Smooth muscle cell (in vitro differentiated cells): ENCODE measurements at regions not wholly inside any gene's neighbourhood (a gene's known extent, or its start where the extent isn't known, plus 50 kb on each side); places are given as distances from the start of the nearest gene placed in this dataset.

Source experiments
- DNase-seq: peaks from one replicate; lab custom pipeline; 2025; ENCODE audit not compliant: unreplicated experiment; lab: John Stamatoyannopoulos, UW
- H2AFZ ChIP-seq: fragments of 200-600 bp; sonication (generic); 2 replicates; pipeline ENCODE4 v1.6.0; 2016; ENCODE audit warnings: antibody characterized with exemption, low read depth, mild to moderate bottlenecking
- H3F3A ChIP-seq: fragments of 200-600 bp; sonication (generic); 2 replicates; pipeline ENCODE4 v1.6.0; 2017; ENCODE audit warnings: antibody characterized with exemption, low read depth
- H3K27ac ChIP-seq: fragments of 200-600 bp; sonication (generic); 2 replicates; pipeline ENCODE4 v1.5.1; 2016; ENCODE audit warnings: low read depth, mild to moderate bottlenecking
- H3K27me3 ChIP-seq: fragments of 200-600 bp; sonication (generic); 2 replicates; pipeline ENCODE4 v1.6.1; 2016; ENCODE audit warnings: low read depth, mild to moderate bottlenecking
- H3K36me3 ChIP-seq: fragments of 200-600 bp; sonication (generic); 2 replicates; pipeline ENCODE4 v1.5.1; 2016; ENCODE audit warnings: low read depth
- H3K4me1 ChIP-seq: fragments of 200-600 bp; sonication (generic); 2 replicates; pipeline ENCODE4 v1.5.1; 2016; ENCODE audit warnings: low read depth
- H3K4me2 ChIP-seq: fragments of 200-600 bp; sonication (generic); 2 replicates; pipeline ENCODE4 v1.6.0; 2016; ENCODE audit warnings: mild to moderate bottlenecking
- H3K4me3 ChIP-seq: fragments of 200-600 bp; sonication (generic); 2 replicates; pipeline ENCODE4 v1.5.1; 2016; ENCODE audit warnings: mild to moderate bottlenecking
- H3K79me2 ChIP-seq: fragments of 200-600 bp; sonication (generic); 2 replicates; pipeline ENCODE4 v1.6.0; 2016; ENCODE audit warnings: low read depth, mild to moderate bottlenecking
- H3K9ac ChIP-seq: fragments of 200-600 bp; sonication (generic); 2 replicates; pipeline ENCODE4 v1.6.0; 2016; ENCODE audit warnings: low read depth
- H3K9me3 ChIP-seq: fragments of 200-600 bp; sonication (generic); replicated peaks from 2 replicates; pipeline ENCODE4 v1.5.1; 2016; ENCODE audit warnings: low read depth
- H4K20me1 ChIP-seq: fragments of 200-600 bp; sonication (generic); 2 replicates; pipeline ENCODE4 v1.6.0; 2016; ENCODE audit warnings: low read depth
- WGBS: methylation state at CpG from one replicate; pipeline ENCODE4 v1.1.7; 2016; ENCODE audit warnings: low lambda C conversion rate; 5-methylcytosine and 5-hydroxymethylcytosine counted together
- TF ChIP-seq, protein P1 (sequence below): fragments of 200-600 bp; sonication (generic); IDR thresholded peaks from 2 replicates; pipeline ENCODE4 v1.5.1; 2017; ENCODE audit warnings: borderline replicate concordance, mild to moderate bottlenecking, antibody characterized with exemption; ENCODE audit not compliant: insufficient read depth, poor library complexity, severe bottlenecking

DNA sequence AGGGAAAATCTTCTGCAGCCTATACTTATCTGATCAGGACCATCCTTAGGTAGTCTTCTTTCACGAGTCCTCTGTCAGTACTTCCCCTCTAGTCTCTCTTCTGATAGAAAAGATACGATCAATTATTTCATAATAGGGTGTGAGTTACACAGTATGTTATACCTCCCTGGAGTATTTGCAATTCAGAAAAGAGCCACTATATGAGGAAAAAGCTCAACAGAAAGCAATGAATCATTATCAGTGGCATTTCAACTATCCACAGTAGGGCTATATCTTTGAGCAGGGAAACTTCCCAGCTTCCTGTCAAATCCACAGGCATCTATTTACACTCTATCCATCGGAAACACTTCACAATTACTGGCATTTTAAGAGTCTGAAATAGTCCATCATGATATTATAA lies 105.3 kb upstream of the ACVR2A start:
- H3K79me2 ChIP-seq = no peaks in the 10 kb centered on the region
- H3K36me3 ChIP-seq = no peaks in the 10 kb centered on the region
- 17% methylated on average over 3 of the region's 3 CpGs for WGBS
- peak overlapping the region; percentile 16 for H2AFZ ChIP-seq
- TF ChIP-seq, protein P1, sequence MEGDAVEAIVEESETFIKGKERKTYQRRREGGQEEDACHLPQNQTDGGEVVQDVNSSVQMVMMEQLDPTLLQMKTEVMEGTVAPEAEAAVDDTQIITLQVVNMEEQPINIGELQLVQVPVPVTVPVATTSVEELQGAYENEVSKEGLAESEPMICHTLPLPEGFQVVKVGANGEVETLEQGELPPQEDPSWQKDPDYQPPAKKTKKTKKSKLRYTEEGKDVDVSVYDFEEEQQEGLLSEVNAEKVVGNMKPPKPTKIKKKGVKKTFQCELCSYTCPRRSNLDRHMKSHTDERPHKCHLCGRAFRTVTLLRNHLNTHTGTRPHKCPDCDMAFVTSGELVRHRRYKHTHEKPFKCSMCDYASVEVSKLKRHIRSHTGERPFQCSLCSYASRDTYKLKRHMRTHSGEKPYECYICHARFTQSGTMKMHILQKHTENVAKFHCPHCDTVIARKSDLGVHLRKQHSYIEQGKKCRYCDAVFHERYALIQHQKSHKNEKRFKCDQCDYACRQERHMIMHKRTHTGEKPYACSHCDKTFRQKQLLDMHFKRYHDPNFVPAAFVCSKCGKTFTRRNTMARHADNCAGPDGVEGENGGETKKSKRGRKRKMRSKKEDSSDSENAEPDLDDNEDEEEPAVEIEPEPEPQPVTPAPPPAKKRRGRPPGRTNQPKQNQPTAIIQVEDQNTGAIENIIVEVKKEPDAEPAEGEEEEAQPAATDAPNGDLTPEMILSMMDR = no peak
- H3K4me1 ChIP-seq = no peaks in the 10 kb centered on the region
- peak overlapping the region; percentile 3 for H3K27ac ChIP-seq
- no peaks in the 10 kb centered on the region for H4K20me1 ChIP-seq
- H3K27me3 ChIP-seq = no peaks in the 10 kb centered on the region
- no peaks in the 10 kb centered on the region for H3K9me3 ChIP-seq
- no peak overlapping the region for H3K9ac ChIP-seq
- no peak overlapping the region for H3K4me3 ChIP-seq
- H3K4me2 ChIP-seq = peak overlapping the region; percentile 30
- no peaks in the 10 kb centered on the region for H3F3A ChIP-seq
- no peak for DNase-seq

DNA sequence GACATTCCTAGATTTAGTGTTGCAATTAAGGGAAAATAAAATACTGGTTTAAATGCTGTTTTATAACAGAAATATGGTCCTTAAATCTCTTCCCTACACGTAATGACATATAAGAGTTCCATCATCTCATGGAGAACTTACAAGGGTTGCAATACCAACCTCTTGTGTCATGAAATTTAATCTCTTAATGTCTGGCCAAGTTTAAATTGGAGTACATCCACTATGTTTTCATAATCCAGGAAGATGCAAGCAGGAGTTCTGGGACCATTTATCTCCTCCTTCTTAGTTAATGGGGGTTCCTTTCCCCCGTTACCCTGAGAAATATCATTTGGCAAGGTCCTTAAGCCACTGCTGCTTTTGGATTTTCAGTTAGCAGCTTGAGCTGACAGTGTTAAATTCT lies 126.0 kb upstream of the ACVR2A start:
- TF ChIP-seq, protein P1 = no peak

DNA sequence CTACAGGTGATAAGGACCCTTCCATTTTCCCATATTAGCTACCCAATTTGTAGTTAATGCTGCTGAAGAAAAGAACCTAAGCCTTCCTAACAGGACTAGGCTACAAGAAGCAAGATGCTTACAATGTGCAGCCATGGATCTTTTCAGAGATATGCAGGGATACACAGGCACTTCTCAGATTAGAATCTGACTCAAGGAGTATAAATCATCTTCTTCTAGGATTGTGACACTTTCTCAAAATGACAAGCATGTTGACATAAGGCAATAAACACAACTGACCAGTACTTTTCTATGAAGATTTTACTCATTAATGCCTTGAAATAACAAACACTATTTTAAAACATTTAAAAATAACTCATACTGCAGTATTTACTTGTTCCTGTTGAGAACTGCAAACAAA lies 127.9 kb upstream of the ACVR2A start:
- H3K9me3 ChIP-seq = no peaks in the 10 kb centered on the region
- H3K36me3 ChIP-seq = no peaks in the 10 kb centered on the region
- no peak overlapping the region for H3K4me2 ChIP-seq
- no peak overlapping the region for H2AFZ ChIP-seq
- TF ChIP-seq, protein P1 = no peak
- no peaks in the 10 kb centered on the region for H3F3A ChIP-seq
- H3K27me3 ChIP-seq = no peaks in the 10 kb centered on the region
- H3K9ac ChIP-seq = no peak overlapping the region
- DNase-seq = no peak
- no peaks in the 10 kb centered on the region for H3K79me2 ChIP-seq
- no peak overlapping the region for H3K27ac ChIP-seq
- no peaks in the 10 kb centered on the region for H3K4me1 ChIP-seq
- H3K4me3 ChIP-seq = no peak overlapping the region
- no peaks in the 10 kb centered on the region for H4K20me1 ChIP-seq

More for the DNA sequence above, 126.0 kb upstream of the ACVR2A start:
- DNase-seq = no peak
- H3K9ac ChIP-seq = no peak overlapping the region
- H4K20me1 ChIP-seq = no peaks in the 10 kb centered on the region
- no peak overlapping the region for H3K4me2 ChIP-seq
- H3K27me3 ChIP-seq = no peaks in the 10 kb centered on the region
- H3K36me3 ChIP-seq = no peaks in the 10 kb centered on the region
- no peaks in the 10 kb centered on the region for H3F3A ChIP-seq
- WGBS = 95% methylated on average over 2 of the region's 2 CpGs
- H3K4me3 ChIP-seq = no peak overlapping the region
- peaks cover 4% of the 10 kb centered on the region for H3K4me1 ChIP-seq
- H3K79me2 ChIP-seq = no peaks in the 10 kb centered on the region
- no peaks in the 10 kb centered on the region for H3K9me3 ChIP-seq
- no peak overlapping the region for H2AFZ ChIP-seq
- H3K27ac ChIP-seq = no peak overlapping the region

DNA sequence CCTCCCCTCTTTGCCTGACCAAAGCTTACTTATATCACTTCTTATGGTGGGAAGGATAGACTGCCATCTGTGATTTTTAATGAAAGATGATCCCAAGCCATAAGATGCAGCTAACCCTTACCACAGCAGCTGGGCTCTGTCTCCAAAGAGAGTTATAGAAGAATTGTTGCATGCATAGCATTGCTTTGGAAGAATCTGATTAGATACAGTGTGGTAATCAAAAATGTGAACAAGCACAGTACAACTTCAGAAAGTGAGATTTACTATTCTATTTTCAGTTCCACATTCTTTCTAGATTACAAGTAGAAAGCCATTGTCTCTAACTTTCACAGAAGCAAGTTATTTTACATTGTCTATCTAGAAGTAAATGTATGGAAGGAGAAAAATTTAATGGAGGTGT lies 129.0 kb upstream of the ACVR2A start:
- DNase-seq = no peak
- Histone ChIP-seq H3K79me2 (no peaks in the 10 kb centered on the region), H3F3A (no peaks in the 10 kb centered on the region), H3K27me3 (no peaks in the 10 kb centered on the region), H3K4me2 (no peak overlapping the region), H3K4me3 (no peak overlapping the region), H3K9ac (no peak overlapping the region), H3K4me1 (no peaks in the 10 kb centered on the region), H3K36me3 (no peaks in the 10 kb centered on the region), H3K27ac (no peak overlapping the region), H4K20me1 (no peaks in the 10 kb centered on the region), H3K9me3 (no peaks in the 10 kb centered on the region), H2AFZ (no peak overlapping the region)
- TF ChIP-seq, protein P1 = no peak
